GM12872 (cell line): ENCODE measurements at regions not wholly inside any gene's neighbourhood (a gene's known extent, or its start where the extent isn't known, plus 50 kb on each side); places are given as distances from the start of the nearest gene placed in this dataset.

Experiments
- TF ChIP-seq, protein P1 (sequence below): IDR thresholded peaks from 3 replicates; pipeline ENCODE4 v1.5.1; 2011; ENCODE audit warnings: low read depth, mild to moderate bottlenecking, low read length, moderate library complexity; ENCODE audit not compliant: insufficient read depth

DNA sequence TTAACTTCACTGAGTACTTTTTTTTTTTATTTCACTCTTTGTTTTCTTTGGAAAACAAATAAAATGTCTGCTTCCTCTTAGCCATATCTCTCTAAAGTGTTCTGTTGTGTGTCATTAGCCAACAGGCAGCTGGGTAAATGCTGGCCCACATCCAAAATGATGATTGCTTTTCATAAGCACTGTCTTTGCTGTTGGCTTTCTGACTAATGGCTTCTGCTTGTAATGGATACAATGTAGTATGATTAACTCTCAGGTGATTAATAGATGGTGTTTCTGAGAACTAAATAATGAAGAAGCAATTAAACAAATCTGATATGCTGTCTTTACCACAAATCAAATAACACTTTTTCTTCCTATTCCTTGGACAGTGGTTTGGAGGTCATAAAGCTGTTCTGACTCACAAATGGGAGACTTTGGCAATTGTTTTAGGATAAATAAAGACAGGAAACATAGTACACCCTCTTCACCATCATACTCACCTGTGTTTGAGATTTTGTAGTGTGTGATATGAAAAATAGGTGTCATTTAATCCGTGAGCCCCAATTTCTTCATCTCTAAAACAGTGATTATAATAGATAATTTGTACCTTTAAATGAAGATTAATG, 888.4 kb downstream of the TSN start:
- TF ChIP-seq, protein P1, sequence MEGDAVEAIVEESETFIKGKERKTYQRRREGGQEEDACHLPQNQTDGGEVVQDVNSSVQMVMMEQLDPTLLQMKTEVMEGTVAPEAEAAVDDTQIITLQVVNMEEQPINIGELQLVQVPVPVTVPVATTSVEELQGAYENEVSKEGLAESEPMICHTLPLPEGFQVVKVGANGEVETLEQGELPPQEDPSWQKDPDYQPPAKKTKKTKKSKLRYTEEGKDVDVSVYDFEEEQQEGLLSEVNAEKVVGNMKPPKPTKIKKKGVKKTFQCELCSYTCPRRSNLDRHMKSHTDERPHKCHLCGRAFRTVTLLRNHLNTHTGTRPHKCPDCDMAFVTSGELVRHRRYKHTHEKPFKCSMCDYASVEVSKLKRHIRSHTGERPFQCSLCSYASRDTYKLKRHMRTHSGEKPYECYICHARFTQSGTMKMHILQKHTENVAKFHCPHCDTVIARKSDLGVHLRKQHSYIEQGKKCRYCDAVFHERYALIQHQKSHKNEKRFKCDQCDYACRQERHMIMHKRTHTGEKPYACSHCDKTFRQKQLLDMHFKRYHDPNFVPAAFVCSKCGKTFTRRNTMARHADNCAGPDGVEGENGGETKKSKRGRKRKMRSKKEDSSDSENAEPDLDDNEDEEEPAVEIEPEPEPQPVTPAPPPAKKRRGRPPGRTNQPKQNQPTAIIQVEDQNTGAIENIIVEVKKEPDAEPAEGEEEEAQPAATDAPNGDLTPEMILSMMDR: no peak

DNA sequence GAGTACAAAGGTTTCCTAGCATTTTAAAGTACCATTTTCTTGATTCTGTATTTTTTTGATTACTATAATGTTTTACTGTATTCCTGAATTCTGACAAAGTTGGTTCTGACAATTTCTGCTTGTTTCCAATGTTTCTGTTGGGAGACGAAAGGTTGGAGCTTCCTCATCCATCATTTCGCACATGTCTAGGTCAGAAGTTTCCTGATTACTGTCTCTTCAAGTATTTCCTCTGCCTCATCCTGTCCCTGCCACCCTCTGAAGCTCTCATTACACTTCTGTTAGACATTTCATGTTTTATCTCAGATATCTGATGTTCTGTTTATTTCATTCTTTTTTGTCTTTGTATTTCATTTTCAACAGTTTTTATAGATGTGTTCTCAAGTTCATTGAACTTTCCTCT, 895.8 kb downstream of the TSN start:
- TF ChIP-seq, protein P1: no peak

DNA sequence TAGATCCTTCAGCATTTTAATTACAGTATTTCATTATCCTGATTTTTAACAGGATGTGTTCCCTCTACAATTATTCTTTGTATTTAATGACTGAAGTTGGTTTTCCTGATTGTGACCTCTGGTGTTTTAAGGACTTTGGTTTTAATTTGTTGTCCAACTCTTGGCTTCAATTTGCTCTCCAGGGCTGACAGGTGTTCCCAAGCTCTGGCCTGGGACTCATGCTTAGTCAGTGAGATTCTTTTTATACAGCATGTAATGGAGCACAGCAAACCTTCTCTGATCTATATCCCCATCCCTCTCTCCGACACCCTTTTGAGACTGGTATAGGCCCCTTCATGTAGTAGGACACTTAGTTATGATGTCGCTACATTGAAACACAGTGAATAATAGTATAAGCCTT, 896.3 kb downstream of the TSN start:
- TF ChIP-seq, protein P1: no peak

DNA sequence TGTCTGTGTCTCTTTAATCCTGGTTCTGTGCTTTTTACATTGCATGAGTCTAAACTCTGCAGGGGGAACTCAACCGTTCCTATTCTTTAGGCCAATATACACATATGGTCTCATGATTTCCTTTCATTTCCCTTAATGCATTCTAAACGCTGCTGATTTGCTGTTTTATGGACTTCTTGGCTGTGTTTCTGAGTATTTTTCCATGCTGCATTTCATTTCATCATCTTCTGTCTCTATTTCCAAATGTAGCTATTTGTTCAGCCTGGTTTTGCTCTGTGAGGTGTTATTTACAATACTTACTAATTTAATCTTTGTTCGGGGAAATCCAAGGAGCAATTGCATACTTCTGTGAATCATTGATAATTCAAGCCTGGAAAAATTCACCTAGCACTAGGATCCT, 897.2 kb downstream of the TSN start:
- TF ChIP-seq, protein P1: no peak

DNA sequence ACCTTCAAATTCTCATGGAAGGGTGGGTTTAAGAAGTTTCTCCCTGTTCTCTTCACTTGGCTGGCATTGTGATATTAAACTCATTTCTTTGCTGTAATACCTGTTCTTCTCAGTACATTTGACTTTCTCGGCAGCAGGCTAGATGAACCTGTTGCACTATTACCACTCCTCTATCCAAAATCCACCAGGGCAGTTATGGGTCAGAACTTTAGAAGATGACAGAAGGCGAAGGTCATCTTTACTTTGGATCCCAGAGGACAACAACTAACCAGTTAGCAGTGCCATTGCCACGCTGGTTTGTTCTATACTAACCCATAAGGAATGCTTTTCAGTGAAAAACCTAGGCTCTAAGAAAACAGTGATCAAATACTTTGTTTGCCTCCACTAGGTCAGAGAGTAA, 901.0 kb downstream of the TSN start:
- TF ChIP-seq, protein P1: no peak

DNA sequence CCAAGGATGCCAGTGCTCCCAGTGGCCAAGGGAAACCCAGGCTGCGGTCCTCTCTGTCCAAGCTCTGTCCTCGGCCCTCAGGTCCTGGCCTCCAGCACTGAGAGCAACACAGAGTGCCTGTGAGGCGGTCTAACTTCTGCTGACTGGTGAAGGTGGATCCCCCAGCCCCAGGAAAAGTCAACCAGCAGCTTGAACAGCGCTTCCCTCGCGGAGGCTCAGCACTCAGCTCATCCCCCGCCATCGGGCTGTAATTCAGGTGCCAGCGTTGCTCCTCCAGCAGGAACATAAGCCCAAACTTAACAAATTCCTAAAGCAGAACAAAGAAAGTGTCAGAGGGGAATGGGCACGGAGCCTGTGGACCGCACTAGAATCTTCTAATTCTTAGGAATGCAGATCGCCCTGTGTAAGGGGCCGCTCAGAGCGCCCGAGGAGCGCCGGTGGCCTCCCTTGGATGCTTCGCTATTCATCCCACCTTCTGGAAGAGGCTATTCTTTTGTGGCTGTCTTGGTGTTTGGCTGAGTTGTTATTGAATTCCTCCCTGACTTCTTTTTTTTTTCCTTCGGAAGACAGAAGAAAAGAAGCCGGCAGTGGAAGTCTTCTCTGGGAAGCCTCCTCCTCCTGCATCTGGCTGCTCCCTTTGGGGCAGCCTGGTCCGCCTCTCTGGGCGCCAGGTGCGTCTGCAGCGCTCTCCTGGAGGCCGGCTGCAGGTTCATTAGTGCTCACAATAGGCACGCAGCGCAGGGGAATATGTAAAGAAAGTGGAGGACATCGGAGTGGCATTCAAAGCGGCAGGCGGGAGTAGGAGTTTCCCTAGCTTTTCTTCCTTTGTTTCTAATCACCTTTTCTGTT, 905.6 kb downstream of the TSN start:
- TF ChIP-seq, protein P1: no peak

DNA sequence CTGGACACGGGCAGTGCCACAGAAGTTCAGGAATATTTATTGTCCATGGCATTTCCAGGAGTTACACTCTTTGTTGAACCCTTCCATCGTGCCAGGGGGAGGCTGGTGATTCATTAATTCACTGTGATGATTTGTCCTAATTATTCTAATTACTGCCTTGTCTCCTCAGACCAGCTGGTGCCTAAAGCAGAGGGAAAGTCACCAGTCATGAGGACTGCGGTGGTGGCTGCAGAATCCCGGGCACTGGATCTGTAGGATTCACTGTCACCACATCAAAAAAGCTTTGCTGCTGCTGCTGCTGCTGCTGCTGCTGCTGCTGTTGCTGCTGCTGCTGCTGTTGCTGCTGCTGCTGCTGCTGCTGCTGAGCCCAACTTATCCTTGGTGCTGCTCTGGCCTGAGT, 908.2 kb downstream of the TSN start:
- TF ChIP-seq, protein P1: no peak
